Transverse colon (tissue), 4 donors: ENCODE measurements at regions not wholly inside any gene's neighbourhood (a gene's known extent, or its start where the extent isn't known, plus 50 kb on each side); places are given as distances from the start of the nearest gene placed in this dataset.

Experiments
- EP300 ChIP-seq: sonication (generic); formaldehyde crosslinking; IDR thresholded peaks from one replicate; pipeline ENCODE4 v1.6.1; 2017; ENCODE audit warnings: antibody characterized with exemption, low read depth
- POLR2A ChIP-seq: fragments of 450-650 bp; IDR thresholded peaks from one replicate; pipeline ENCODE4 v1.6.1; 2016; ENCODE audit warnings: antibody characterized with exemption, mild to moderate bottlenecking, moderate library complexity
- POLR2AphosphoS5 ChIP-seq, 3 donors: sonication (generic); formaldehyde crosslinking; IDR thresholded peaks; one replicate each; pipeline ENCODE4 v1.6.1; 2016; ENCODE audit warnings: antibody characterized with exemption in 3 of 3
- TF ChIP-seq, protein P1 (sequence below), 5 experiments: fragments of 200-600 bp in 3 of 5; fragments of 450-650 bp in 2 of 5; sonication (generic) in 3 of 5; IDR thresholded peaks; 1 replicate in 2 of 5; 2 replicates in 3 of 5; pipeline ENCODE4 v1.5.1; 2016 to 2017; ENCODE audit warnings: antibody characterized with exemption in 5 of 5, inconsistent platforms in 3 of 5, mild to moderate bottlenecking in 2 of 5, moderate library complexity in 1 of 5

DNA sequence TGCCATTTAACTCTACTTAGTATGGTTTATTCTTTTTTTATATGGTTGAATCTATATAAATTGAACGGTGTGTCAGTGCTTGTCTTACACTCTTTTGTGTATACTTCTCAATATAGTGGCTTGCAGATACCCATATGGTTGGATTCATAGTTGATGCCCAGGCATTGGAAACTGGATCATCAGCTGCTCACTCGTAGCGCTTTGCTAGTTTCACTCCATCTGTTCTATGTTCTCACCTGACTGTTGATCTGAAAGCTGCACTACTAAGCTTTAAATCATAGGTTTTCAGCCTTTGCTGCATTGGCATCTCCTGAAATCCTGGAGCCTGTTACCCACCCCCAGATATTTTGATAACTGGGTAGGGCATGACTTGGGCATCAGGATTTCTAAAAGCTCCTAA lies 121.6 kb upstream of the DCLK2 start:
- TF ChIP-seq EP300 (no peak), POLR2A (no peak), POLR2AphosphoS5 (IDR thresholded peaks at IDR 0.05) (no peak)
- TF ChIP-seq, protein P1, sequence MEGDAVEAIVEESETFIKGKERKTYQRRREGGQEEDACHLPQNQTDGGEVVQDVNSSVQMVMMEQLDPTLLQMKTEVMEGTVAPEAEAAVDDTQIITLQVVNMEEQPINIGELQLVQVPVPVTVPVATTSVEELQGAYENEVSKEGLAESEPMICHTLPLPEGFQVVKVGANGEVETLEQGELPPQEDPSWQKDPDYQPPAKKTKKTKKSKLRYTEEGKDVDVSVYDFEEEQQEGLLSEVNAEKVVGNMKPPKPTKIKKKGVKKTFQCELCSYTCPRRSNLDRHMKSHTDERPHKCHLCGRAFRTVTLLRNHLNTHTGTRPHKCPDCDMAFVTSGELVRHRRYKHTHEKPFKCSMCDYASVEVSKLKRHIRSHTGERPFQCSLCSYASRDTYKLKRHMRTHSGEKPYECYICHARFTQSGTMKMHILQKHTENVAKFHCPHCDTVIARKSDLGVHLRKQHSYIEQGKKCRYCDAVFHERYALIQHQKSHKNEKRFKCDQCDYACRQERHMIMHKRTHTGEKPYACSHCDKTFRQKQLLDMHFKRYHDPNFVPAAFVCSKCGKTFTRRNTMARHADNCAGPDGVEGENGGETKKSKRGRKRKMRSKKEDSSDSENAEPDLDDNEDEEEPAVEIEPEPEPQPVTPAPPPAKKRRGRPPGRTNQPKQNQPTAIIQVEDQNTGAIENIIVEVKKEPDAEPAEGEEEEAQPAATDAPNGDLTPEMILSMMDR (IDR thresholded peaks at IDR 0.05), result no peak
